ENCODE measurements at regions not wholly inside any gene's neighbourhood (a gene's known extent, or its start where the extent isn't known, plus 50 kb on each side); places are given as distances from the start of the nearest gene placed in this dataset.

GRCh38 chr12:61987173-61987572 is 273.0 kb upstream of the USP15 start:
- H3K4me3 ChIP-seq (replicated peaks; ENCODE audit: low read depth, low read length) = no peak overlapping the region

DNA sequence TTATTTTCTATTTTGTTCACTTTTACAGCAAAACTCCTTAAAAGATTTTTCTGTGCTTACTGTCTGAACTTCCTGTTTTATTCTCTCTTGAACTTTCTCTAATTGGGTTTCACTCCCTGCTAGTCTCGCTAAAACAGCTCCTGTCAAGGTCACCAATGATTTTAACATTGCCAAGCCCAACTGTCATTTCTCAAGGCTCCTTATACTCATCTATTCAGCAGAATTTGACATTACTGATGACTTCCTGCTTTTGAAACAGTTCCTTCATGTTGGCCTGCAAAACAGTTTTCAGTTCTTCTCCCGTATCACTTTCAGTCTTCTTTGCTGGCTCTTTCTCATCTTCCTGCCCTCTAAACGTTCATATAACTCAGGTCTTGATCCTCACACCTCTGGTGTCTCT is 268.5 kb upstream of the USP15 start:
- DNase-seq (ENCODE audit: extremely low read depth, low read depth) = no peak
- H3K4me3 ChIP-seq (replicated peaks; ENCODE audit: low read depth, low read length) = no peak overlapping the region
- TF ChIP-seq, protein P1, sequence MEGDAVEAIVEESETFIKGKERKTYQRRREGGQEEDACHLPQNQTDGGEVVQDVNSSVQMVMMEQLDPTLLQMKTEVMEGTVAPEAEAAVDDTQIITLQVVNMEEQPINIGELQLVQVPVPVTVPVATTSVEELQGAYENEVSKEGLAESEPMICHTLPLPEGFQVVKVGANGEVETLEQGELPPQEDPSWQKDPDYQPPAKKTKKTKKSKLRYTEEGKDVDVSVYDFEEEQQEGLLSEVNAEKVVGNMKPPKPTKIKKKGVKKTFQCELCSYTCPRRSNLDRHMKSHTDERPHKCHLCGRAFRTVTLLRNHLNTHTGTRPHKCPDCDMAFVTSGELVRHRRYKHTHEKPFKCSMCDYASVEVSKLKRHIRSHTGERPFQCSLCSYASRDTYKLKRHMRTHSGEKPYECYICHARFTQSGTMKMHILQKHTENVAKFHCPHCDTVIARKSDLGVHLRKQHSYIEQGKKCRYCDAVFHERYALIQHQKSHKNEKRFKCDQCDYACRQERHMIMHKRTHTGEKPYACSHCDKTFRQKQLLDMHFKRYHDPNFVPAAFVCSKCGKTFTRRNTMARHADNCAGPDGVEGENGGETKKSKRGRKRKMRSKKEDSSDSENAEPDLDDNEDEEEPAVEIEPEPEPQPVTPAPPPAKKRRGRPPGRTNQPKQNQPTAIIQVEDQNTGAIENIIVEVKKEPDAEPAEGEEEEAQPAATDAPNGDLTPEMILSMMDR (IDR thresholded peaks at IDR 0.05; ENCODE audit: low read depth, low read length, missing control alignments) = no peak

More at GRCh38 chr12:61987173-61987572, 273.0 kb upstream of the USP15 start:
- no peak for DNase-seq (ENCODE audit: extremely low read depth, low read depth)
- TF ChIP-seq, protein P1 (IDR thresholded peaks at IDR 0.05; ENCODE audit: low read depth, low read length, missing control alignments) = no peak

DNA sequence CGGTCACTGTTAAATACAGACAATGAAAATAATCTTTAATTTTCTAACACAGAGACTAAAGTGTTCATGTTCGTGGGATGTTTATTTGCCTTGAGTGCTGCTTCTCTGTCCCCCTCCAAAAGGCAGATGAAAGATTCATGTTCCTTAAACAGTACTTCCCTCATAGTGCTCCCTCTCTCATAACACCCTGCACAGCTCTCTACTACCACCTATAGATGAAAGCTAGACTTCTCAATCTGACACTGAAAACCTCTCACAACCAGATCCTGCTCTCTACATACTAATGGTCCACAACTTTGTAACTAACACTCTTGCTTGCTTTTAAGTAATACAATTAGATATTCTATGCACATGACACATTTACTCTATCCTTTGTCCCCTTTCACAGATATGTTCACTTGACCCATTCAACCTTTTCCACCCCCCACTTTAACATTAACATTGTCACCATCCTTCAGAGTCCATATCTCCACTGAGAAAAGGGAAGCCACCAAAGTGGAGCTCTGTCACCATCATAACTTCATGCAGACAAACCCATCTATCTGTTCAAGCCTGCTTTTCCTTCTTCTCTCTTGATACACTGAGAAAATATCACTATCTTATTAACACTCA is 266.4 kb upstream of the USP15 start:
- TF ChIP-seq, protein P1 (IDR thresholded peaks at IDR 0.05; ENCODE audit: low read depth, low read length, missing control alignments) = peak; percentile 43
- DNase-seq (ENCODE audit: extremely low read depth, low read depth) = peak; percentile 0
- H3K4me3 ChIP-seq (replicated peaks; ENCODE audit: low read depth, low read length) = no peak overlapping the region

DNA sequence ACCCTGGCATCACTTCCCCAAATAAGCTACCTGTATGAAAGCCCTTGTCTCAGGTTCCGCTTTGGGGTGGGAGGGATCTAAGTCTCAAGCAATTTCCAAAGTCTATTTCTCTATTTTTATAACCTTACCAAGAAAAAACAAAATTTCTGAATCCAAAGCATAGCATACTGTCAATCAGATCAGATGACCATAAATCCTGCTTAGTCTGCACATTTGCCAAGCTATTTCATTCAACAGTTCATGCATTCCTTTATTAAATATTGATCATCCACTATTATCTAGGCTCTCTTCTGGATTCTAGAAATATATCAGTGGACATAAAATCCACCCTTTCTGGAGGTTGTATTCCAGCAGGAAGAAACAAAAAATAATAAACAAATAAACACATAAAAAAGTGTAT is 263.5 kb upstream of the USP15 start:
- DNase-seq (ENCODE audit: extremely low read depth, low read depth) = no peak
- no peak overlapping the region for H3K4me3 ChIP-seq (replicated peaks; ENCODE audit: low read depth, low read length)
- TF ChIP-seq, protein P1 (IDR thresholded peaks at IDR 0.05; ENCODE audit: low read depth, low read length, missing control alignments) = no peak

GRCh38 chr12:61998791-61999190 is 261.4 kb upstream of the USP15 start:
- TF ChIP-seq, protein P1 (IDR thresholded peaks at IDR 0.05; ENCODE audit: low read depth, low read length, missing control alignments) = no peak

DNA sequence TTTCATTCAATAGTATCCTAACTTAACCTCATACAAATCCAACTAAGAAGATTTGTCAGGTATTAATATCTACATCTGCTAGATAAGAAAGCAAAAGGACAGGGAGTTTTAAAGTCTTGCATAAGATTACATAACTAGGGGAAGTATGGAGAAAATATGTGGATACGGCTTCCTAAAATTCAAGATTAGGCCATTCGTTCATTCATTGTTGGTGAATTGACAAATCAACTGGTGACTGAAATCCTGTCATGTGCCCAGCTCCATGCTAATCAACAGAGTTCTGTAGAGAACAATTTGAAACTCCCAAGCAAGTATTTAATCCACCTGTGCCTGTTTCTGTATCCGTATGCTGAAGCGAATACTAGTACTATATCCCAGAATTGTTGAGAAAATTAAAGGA is 260.9 kb upstream of the USP15 start:
- TF ChIP-seq, protein P1 (IDR thresholded peaks at IDR 0.05; ENCODE audit: low read depth, low read length, missing control alignments) = no peak
- no peak overlapping the region for H3K4me3 ChIP-seq (replicated peaks; ENCODE audit: low read depth, low read length)
- DNase-seq (ENCODE audit: extremely low read depth, low read depth) = no peak

More at GRCh38 chr12:61998791-61999190, 261.4 kb upstream of the USP15 start:
- DNase-seq (ENCODE audit: extremely low read depth, low read depth) = no peak
- no peak overlapping the region for H3K4me3 ChIP-seq (replicated peaks; ENCODE audit: low read depth, low read length)

- DNase-seq (ENCODE audit: extremely low read depth, low read depth) = no peak
- TF ChIP-seq, protein P1 (IDR thresholded peaks at IDR 0.05; ENCODE audit: low read depth, low read length, missing control alignments) = no peak
- H3K4me3 ChIP-seq (replicated peaks; ENCODE audit: low read depth, low read length) = no peak overlapping the region
Observed at GRCh38 chr12:62001424-62001823, 258.8 kb upstream of the USP15 start.

Measured in HFF-Myc (cell line).